ENCODE measurements at regions not wholly inside any gene's neighbourhood (a gene's known extent, or its start where the extent isn't known, plus 50 kb on each side); places are given as distances from the start of the nearest gene placed in this dataset.

- no peak for TF ChIP-seq CTCF (IDR thresholded peaks at IDR 0.05)
- no peak for TF ChIP-seq POLR2AphosphoS5 (IDR thresholded peaks at IDR 0.05)
Measured at GRCh38 chr11:116242006-116242405, 530.8 kb downstream of the BUD13 start.

Measured in suprapubic skin (tissue), 3 donors.